HUES48 (cell line): ENCODE measurements at regions not wholly inside any gene's neighbourhood (a gene's known extent, or its start where the extent isn't known, plus 50 kb on each side); places are given as distances from the start of the nearest gene placed in this dataset.
"Not testable (repeated sequence)": the region's sequence is repeated elsewhere in the genome, so short reads cannot be mapped to it uniquely, and the experiment has no call there.

ENCODE experiments used
- H3K27ac ChIP-seq: one replicate; pipeline ENCODE4 v1.7.0; 2013; ENCODE audit warnings: low read depth, low read length, inconsistent platforms
- H3K27me3 ChIP-seq: 2 replicates; pipeline ENCODE4 v1.6.1; 2013; ENCODE audit warnings: mild to moderate bottlenecking, low read length; ENCODE audit not compliant: control insufficient read depth, insufficient read depth
- H3K36me3 ChIP-seq: 2 replicates; pipeline ENCODE4 v1.6.1; 2013; ENCODE audit warnings: low read length; ENCODE audit not compliant: control insufficient read depth, insufficient read depth
- H3K4me1 ChIP-seq: 2 replicates; pipeline ENCODE4 v1.6.1; 2013; ENCODE audit warnings: mild to moderate bottlenecking, low read length; ENCODE audit not compliant: control insufficient read depth, insufficient read depth
- H3K4me3 ChIP-seq: 2 replicates; pipeline ENCODE4 v1.5.1; 2013; ENCODE audit warnings: mild to moderate bottlenecking, low read depth, low read length
- H3K9ac ChIP-seq: 2 replicates; pipeline ENCODE4 v1.6.1; 2013; ENCODE audit warnings: mild to moderate bottlenecking, low read depth, low read length, moderate library complexity
- H3K9me3 ChIP-seq: 2 replicates; pipeline ENCODE4 v1.6.1; 2013; ENCODE audit warnings: low read length; ENCODE audit not compliant: control insufficient read depth, insufficient read depth

DNA sequence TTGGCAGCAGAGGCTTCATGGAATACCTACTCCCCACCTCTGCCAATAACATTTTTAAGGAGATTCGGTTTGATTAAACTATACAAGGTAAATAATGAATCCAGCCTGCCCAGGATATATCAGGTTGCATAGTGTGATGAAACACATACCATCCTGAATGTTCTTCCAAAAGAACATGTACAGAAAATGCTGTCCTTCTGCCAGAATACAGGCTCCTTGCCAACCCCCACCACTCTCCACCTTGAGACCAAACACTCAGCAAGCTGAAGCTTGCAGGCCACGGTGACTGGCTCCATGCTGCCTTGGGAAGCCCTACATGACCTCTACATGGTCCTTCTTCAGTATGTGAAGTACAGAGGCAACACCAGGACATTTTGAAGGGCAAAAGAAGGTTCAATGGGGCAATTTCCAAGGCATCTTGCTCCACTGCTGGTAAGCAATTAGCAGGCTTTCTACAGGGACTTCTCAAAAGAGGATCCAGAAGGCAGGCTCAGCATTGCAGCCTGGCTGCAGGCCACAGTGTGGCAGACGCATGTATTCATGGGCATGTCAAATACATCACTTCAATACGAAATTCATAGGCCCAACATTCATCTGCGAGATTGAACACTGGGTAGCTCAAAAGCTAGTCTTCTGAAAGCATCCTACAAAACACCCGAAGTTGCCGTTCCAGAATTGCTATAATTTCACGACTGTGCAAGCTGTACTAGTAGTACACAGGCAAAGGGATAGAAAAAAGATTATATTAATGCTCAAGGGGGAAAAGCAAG lies 62.4 kb upstream of the SERP2 start:
- Histone ChIP-seq H3K9me3 (no peaks in the 10 kb centered on the region), H3K4me3 (no peak overlapping the region), H3K4me1 (peaks cover 14% of the 10 kb centered on the region), H3K36me3 (no peaks in the 10 kb centered on the region), H3K27ac (no peak overlapping the region), H3K9ac (no peak overlapping the region), H3K27me3 (peaks cover 48% of the 10 kb centered on the region)

DNA sequence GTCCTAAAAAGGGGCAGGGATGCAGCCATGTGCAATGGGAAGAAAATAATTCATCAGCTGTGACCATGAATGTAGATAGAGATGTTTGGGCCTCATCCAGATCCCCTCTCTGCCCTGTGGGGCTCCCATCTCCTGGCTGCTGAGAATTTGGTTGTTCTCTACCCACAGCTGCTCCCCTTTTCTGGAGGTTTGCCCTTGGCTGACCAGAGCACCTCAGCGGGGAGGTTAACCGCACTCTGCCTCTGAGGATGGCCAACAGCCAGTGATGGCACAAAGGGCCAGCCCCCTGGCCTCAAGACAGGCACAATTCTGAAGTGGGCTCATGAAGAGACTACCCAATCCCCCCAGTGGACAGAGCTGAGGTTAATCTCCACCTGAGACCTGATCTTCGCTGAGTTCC lies 61.5 kb upstream of the SERP2 start:
- no peak overlapping the region for H3K27ac ChIP-seq
- H3K4me3 ChIP-seq: no peak overlapping the region
- peaks cover 44% of the 10 kb centered on the region for H3K27me3 ChIP-seq
- H3K4me1 ChIP-seq: peaks cover 5% of the 10 kb centered on the region
- H3K36me3 ChIP-seq: no peaks in the 10 kb centered on the region
- no peak overlapping the region for H3K9ac ChIP-seq
- no peaks in the 10 kb centered on the region for H3K9me3 ChIP-seq

- Histone ChIP-seq H3K36me3 (no peaks in the 10 kb centered on the region), H3K4me1 (no peaks in the 10 kb centered on the region), H3K9ac (no peak overlapping the region), H3K9me3 (no peaks in the 10 kb centered on the region), H3K4me3 (no peak overlapping the region), H3K27ac (no peak overlapping the region), H3K27me3 (peaks cover 36% of the 10 kb centered on the region)
Observed at GRCh38 chr13:44312834-44313551, 60.6 kb upstream of the SERP2 start.

DNA sequence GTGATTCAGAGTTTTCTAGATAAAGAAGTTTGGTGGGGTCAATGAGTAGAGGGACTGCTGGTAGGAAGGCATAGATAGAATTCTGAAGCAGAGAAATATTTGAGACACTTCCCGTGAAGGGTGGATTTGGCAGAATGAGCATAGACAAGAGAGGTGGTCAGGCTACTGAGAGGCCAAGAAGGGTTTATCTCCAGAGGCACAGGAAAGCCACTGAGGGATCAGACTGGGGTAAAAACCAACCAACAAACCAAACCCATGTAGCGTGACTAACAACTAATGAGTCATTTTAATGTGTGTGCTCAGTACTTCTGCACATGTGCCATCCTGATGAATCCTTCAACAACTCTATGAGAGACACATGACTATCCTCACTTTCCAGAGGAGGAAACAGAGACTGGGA lies 60.0 kb upstream of the SERP2 start:
- H3K9ac ChIP-seq: no peak overlapping the region
- no peaks in the 10 kb centered on the region for H3K9me3 ChIP-seq
- H3K27me3 ChIP-seq: peaks cover 29% of the 10 kb centered on the region
- H3K36me3 ChIP-seq: no peaks in the 10 kb centered on the region
- no peak overlapping the region for H3K27ac ChIP-seq
- no peak overlapping the region for H3K4me3 ChIP-seq
- H3K4me1 ChIP-seq: no peaks in the 10 kb centered on the region

- H3K27ac ChIP-seq, H3K4me1 ChIP-seq, H3K4me3 ChIP-seq, H3K9ac ChIP-seq, H3K9me3 ChIP-seq, H3K36me3 ChIP-seq: not testable (repeated sequence)
- peaks cover 24% of the 10 kb centered on the region for H3K27me3 ChIP-seq
Observed at GRCh38 chr13:44314160-44314559, 59.5 kb upstream of the SERP2 start.

- H3K36me3 ChIP-seq: no peaks in the 10 kb centered on the region
- H3K27me3 ChIP-seq: no peaks in the 10 kb centered on the region
- no peaks in the 10 kb centered on the region for H3K9me3 ChIP-seq
- H3K27ac ChIP-seq: no peak overlapping the region
- no peaks in the 10 kb centered on the region for H3K4me1 ChIP-seq
- no peak overlapping the region for H3K9ac ChIP-seq
- no peak overlapping the region for H3K4me3 ChIP-seq
Observed at GRCh38 chr13:44317752-44318151, 55.9 kb upstream of the SERP2 start.

DNA sequence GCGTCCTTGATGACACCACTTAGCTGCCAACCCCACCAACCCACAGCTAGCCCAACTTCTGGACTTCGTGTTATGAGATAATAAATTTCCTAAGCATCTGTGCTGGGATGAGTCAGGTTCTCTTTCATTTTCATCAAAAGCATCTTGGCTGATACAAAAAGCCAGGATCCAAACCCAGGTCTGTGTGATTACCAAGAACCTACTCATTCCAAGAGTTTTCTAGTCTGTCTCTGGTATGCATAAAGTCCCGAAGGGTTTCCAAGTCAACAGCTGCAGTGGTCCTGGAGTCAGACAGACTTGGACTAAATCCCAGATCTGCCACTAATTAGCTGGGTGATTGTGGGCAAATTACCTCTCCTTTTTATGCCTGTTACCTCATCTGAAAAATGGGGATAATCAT lies 55.5 kb upstream of the SERP2 start:
- Histone ChIP-seq H3K4me1 (no peaks in the 10 kb centered on the region), H3K4me3 (no peak overlapping the region), H3K27me3 (no peaks in the 10 kb centered on the region), H3K36me3 (no peaks in the 10 kb centered on the region), H3K9ac (no peak overlapping the region), H3K9me3 (no peaks in the 10 kb centered on the region), H3K27ac (no peak overlapping the region)

GRCh38 chr13:44320611-44321010 lies 53.0 kb upstream of the SERP2 start:
- Histone ChIP-seq H3K27me3 (no peaks in the 10 kb centered on the region), H3K27ac (no peak overlapping the region), H3K4me3 (no peak overlapping the region), H3K9ac (no peak overlapping the region), H3K4me1 (no peaks in the 10 kb centered on the region), H3K9me3 (no peaks in the 10 kb centered on the region), H3K36me3 (no peaks in the 10 kb centered on the region)

GRCh38 chr13:44321961-44322360 lies 51.7 kb upstream of the SERP2 start:
- Histone ChIP-seq H3K9me3 (no peaks in the 10 kb centered on the region), H3K4me1 (no peaks in the 10 kb centered on the region), H3K4me3 (no peak overlapping the region), H3K36me3 (no peaks in the 10 kb centered on the region), H3K27ac (no peak overlapping the region), H3K27me3 (no peaks in the 10 kb centered on the region), H3K9ac (no peak overlapping the region)

DNA sequence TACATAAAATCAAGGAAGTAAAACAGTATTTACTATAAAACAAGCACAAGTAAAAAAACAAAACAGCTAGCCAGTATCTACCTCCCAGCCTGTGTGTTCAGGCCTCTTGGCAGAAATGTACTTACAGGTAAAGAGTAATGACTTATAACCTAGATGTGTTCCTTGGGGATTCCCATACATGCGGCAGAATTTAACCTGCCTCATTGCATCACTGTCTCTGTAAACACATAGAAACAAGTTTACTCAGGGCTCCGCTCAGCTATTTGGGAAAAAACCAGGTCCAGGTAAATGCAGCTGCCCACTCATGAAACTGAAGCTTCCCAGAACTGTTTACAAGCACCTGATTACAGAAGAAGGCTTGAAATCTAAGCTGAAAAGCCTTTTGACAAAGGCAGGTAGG lies 50.7 kb upstream of the SERP2 start:
- Histone ChIP-seq H3K9me3 (no peaks in the 10 kb centered on the region), H3K27me3 (no peaks in the 10 kb centered on the region), H3K27ac (no peak overlapping the region)

GRCh38 chr13:44323754-44324153 lies 49.9 kb upstream of the SERP2 start:
- Histone ChIP-seq H3K27ac (no peak overlapping the region), H3K4me1 (no peaks in the 10 kb centered on the region), H3K4me3 (no peak overlapping the region), H3K27me3 (no peaks in the 10 kb centered on the region), H3K36me3 (no peaks in the 10 kb centered on the region), H3K9me3 (no peaks in the 10 kb centered on the region), H3K9ac (no peak overlapping the region)

More for the DNA sequence above, 50.7 kb upstream of the SERP2 start:
- no peak overlapping the region for H3K4me3 ChIP-seq
- no peaks in the 10 kb centered on the region for H3K36me3 ChIP-seq
- no peak overlapping the region for H3K9ac ChIP-seq
- H3K4me1 ChIP-seq: no peaks in the 10 kb centered on the region
